GF-D8 (cell line): ENCODE measurements at regions not wholly inside any gene's neighbourhood (a gene's known extent, or its start where the extent isn't known, plus 50 kb on each side); places are given as distances from the start of the nearest gene placed in this dataset.

ENCODE experiments used
- DNase-seq: peaks from one replicate; lab custom pipeline; 2025; lab: John Stamatoyannopoulos, UW

- DNase-seq = no peak
Observed at GRCh38 chr5:124924729-124925128, 178.3 kb upstream of the ZNF608 start.

- DNase-seq = no peak
Observed at GRCh38 chr5:124927735-124928134, 181.3 kb upstream of the ZNF608 start.

GRCh38 chr5:124929000-124929399 lies 182.6 kb upstream of the ZNF608 start:
- DNase-seq = no peak

GRCh38 chr5:124932791-124933600 lies 186.6 kb upstream of the ZNF608 start:
- no peak for DNase-seq

- DNase-seq = peak; percentile 5
Observed at GRCh38 chr5:124935065-124935464, 188.6 kb upstream of the ZNF608 start.

GRCh38 chr5:124936626-124936933 lies 190.1 kb upstream of the ZNF608 start:
- no peak for DNase-seq

- no peak for DNase-seq
Observed at GRCh38 chr5:124941051-124942049, 194.9 kb upstream of the ZNF608 start.

GRCh38 chr5:124948062-124948753 lies 201.8 kb upstream of the ZNF608 start:
- DNase-seq = peak; percentile 1

- no peak for DNase-seq
Observed at GRCh38 chr5:124948754-124949275, 202.4 kb upstream of the ZNF608 start.

GRCh38 chr5:124949862-124950261 lies 203.4 kb upstream of the ZNF608 start:
- no peak for DNase-seq

GRCh38 chr5:124951105-124951504 lies 204.7 kb upstream of the ZNF608 start:
- no peak for DNase-seq

- no peak for DNase-seq
Observed at GRCh38 chr5:124951661-124952060, 205.2 kb upstream of the ZNF608 start.

GRCh38 chr5:124952079-124952478 lies 205.6 kb upstream of the ZNF608 start:
- DNase-seq = no peak

- no peak for DNase-seq
Observed at GRCh38 chr5:124952566-124952965, 206.1 kb upstream of the ZNF608 start.

- DNase-seq = no peak
Observed at GRCh38 chr5:124954784-124955183, 208.3 kb upstream of the ZNF608 start.

GRCh38 chr5:124956471-124957029 lies 210.1 kb upstream of the ZNF608 start:
- no peak for DNase-seq

- no peak for DNase-seq
Observed at GRCh38 chr5:124957063-124957462, 210.6 kb upstream of the ZNF608 start.

GRCh38 chr5:124960266-124960665 lies 213.8 kb upstream of the ZNF608 start:
- no peak for DNase-seq

GRCh38 chr5:124961521-124961920 lies 215.1 kb upstream of the ZNF608 start:
- no peak for DNase-seq

GRCh38 chr5:124962111-124962510 lies 215.7 kb upstream of the ZNF608 start:
- DNase-seq = no peak

GRCh38 chr5:124962735-124963134 lies 216.3 kb upstream of the ZNF608 start:
- no peak for DNase-seq
